ENCODE measurements at regions not wholly inside any gene's neighbourhood (a gene's known extent, or its start where the extent isn't known, plus 50 kb on each side); places are given as distances from the start of the nearest gene placed in this dataset.
A peak's percentile ranks its signal among the peaks of the same experiment; 100 is the strongest.

DNA sequence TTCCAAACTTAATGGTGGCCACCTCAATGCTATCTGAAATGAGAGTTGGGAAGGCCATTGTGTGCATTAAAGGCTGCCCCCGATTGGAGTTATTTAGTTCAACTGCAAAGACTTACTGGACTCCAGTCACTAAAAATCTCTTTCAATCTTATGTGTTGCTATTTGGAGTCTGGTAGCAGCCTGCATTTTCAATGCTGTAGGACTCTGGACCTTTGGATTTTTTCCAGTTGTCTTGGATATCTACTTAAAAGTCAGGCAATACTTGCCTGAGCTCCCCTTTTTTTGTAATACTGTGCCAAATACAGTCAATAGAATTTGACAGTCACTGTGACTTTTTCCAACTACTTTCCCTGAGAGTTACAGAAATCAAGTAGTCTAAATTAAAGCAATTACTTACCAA, 281.9 kb downstream of the TRIB2 start:
- Histone ChIP-seq H3K9me3 (no peaks in the 10 kb centered on the region), H3K27ac (no peak overlapping the region), H3K27me3 (no peaks in the 10 kb centered on the region), H3K4me3 (no peak overlapping the region), H3K4me1 (peaks cover 13% of the 10 kb centered on the region in 2 donors), H3K36me3 (no peaks in the 10 kb centered on the region)
- TF ChIP-seq, protein P1, sequence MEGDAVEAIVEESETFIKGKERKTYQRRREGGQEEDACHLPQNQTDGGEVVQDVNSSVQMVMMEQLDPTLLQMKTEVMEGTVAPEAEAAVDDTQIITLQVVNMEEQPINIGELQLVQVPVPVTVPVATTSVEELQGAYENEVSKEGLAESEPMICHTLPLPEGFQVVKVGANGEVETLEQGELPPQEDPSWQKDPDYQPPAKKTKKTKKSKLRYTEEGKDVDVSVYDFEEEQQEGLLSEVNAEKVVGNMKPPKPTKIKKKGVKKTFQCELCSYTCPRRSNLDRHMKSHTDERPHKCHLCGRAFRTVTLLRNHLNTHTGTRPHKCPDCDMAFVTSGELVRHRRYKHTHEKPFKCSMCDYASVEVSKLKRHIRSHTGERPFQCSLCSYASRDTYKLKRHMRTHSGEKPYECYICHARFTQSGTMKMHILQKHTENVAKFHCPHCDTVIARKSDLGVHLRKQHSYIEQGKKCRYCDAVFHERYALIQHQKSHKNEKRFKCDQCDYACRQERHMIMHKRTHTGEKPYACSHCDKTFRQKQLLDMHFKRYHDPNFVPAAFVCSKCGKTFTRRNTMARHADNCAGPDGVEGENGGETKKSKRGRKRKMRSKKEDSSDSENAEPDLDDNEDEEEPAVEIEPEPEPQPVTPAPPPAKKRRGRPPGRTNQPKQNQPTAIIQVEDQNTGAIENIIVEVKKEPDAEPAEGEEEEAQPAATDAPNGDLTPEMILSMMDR (IDR thresholded peaks at IDR 0.05 in 4 of 5, conservative IDR thresholded peaks at IDR 0.05 in 1 of 5), result no peak
- no peak for TF ChIP-seq POLR2A (IDR thresholded peaks at IDR 0.05)
- intact Hi-C loops (cut with DNase I; ENCODE audit: low total_unique reads), result no loop called here
- no peak for ATAC-seq
- DNase-seq, result no peak
- in situ Hi-C loops (cut with MboI; ENCODE audit: low sequenced_read_pairs in 4 of 4), result no loop called here

- in situ Hi-C loops (cut with MboI; ENCODE audit: low sequenced_read_pairs in 4 of 4), result loop anchor here in 3 of 4 donors (10.0 to 25.0 kb wide), 2 partner anchors 1136 to 1339 kb away; partner anchors contain the start of gene NTSR2 (in 1 of the 3)
- H3K4me3 ChIP-seq, result peak overlapping the region in 1 of 4 donors; percentile 25
- intact Hi-C loops (cut with DNase I; ENCODE audit: low total_unique reads), result loop anchor here (5.0 kb wide), 1 partner anchor 69 kb away; no protein-coding TSS in a partner anchor
- DNase-seq (no peak), ATAC-seq (peak; percentile 19 to 24)
- TF ChIP-seq, protein P1 (IDR thresholded peaks at IDR 0.05 in 4 of 5, conservative IDR thresholded peaks at IDR 0.05 in 1 of 5), result no peak
- no peak for TF ChIP-seq POLR2A (IDR thresholded peaks at IDR 0.05)
- peaks cover 13% of the 10 kb centered on the region in 2 donors for H3K4me1 ChIP-seq
- no peaks in the 10 kb centered on the region for H3K9me3 ChIP-seq
- H3K27ac ChIP-seq, result peak overlapping the region in 1 of 4 donors; percentile 25
- H3K36me3 ChIP-seq, result no peaks in the 10 kb centered on the region
- H3K27me3 ChIP-seq, result no peaks in the 10 kb centered on the region
Measured at GRCh38 chr2:13000664-13001363, 284.1 kb downstream of the TRIB2 start.

- no peak for TF ChIP-seq POLR2A (IDR thresholded peaks at IDR 0.05)
- H3K4me3 ChIP-seq, result no peak overlapping the region
- in situ Hi-C loops (cut with MboI; ENCODE audit: low sequenced_read_pairs in 4 of 4), result loop anchor here in 3 of 4 donors (10.0 to 25.0 kb wide), 2 partner anchors 1137 to 1339 kb away; partner anchors contain the start of gene NTSR2 (in 1 of the 3)
- ATAC-seq, result no peak
- H3K9me3 ChIP-seq, result no peaks in the 10 kb centered on the region
- no peaks in the 10 kb centered on the region for H3K36me3 ChIP-seq
- no peak for DNase-seq
- intact Hi-C loops (cut with DNase I; ENCODE audit: low total_unique reads), result loop anchor here (5.0 kb wide), 1 partner anchor 69 kb away; no protein-coding TSS in a partner anchor
- H3K4me1 ChIP-seq, result peaks cover 13% of the 10 kb centered on the region in 2 donors
- no peaks in the 10 kb centered on the region for H3K27me3 ChIP-seq
- H3K27ac ChIP-seq, result no peak overlapping the region
Measured at GRCh38 chr2:13001408-13001807, 284.7 kb downstream of the TRIB2 start.

DNA sequence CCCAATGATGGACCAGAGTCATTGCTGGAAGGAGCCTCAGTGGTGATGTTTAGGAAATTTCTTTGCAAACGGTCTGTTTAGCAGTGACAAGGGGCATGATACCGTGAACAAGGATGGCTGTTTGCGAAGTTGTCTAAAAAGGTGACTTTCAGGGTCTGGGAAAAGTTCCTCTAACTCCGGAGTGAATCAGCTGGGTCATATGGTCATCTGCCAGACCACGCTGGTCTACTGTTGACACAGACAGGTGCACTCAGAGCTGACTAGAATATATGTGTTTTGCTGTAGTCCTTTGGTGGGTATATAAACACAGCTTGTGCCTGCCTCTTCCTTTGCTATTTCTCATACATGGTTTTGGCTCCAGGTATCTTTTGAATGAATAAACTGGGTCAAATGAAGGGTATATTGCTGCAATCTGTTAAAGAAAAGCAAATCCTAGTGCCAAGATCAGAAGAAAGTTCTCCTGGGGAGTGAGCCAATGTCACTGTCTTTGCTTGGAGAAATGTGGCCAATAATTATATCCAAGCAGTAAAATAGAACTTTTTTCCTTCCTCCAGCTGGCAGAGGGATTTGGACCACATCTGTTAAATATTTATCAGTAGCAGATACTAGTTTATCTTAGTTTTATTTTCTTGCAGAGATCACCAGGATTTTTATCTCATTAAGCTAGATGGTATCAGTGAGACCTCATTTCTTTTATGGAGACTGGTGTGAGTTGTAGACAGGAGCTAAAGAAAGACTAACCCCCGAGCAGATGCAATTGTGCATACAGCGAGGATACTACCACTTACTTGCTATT, 286.0 kb downstream of the TRIB2 start:
- intact Hi-C loops (cut with DNase I; ENCODE audit: low total_unique reads), result loop anchor here (1.0 to 5.0 kb wide), 2 partner anchors 70 to 1135 kb away; no protein-coding TSS in a partner anchor
- no peaks in the 10 kb centered on the region for H3K36me3 ChIP-seq
- H3K4me1 ChIP-seq, result peaks cover 13% of the 10 kb centered on the region in 2 donors
- in situ Hi-C loops (cut with MboI; ENCODE audit: low sequenced_read_pairs in 4 of 4), result loop anchor here in 3 of 4 donors (10.0 to 25.0 kb wide), 2 partner anchors 1138 to 1340 kb away; partner anchors contain the start of gene NTSR2 (in 1 of the 3)
- no peak overlapping the region for H3K27ac ChIP-seq
- TF ChIP-seq POLR2A (IDR thresholded peaks at IDR 0.05), result no peak
- TF ChIP-seq, protein P1 (IDR thresholded peaks at IDR 0.05 in 4 of 5, conservative IDR thresholded peaks at IDR 0.05 in 1 of 5), result no peak
- no peaks in the 10 kb centered on the region for H3K9me3 ChIP-seq
- DNase-seq, result no peak
- H3K4me3 ChIP-seq, result no peak overlapping the region
- no peak for ATAC-seq
- no peaks in the 10 kb centered on the region for H3K27me3 ChIP-seq

Measured in gastrocnemius medialis (tissue), 4 donors.